Activated T-helper 2 cell treated with anti-CD3 and anti-CD28 coated beads, Interferon-gamma antibody, Interleukin-2, Interleukin-4, amounts not matched to agents 10 μg/mL and 5 μg/mL and 100 μg/mL, durations not matched to agents 14 hours and 24 hours and 36 hours (primary cell): ENCODE measurements at regions not wholly inside any gene's neighbourhood (a gene's known extent, or its start where the extent isn't known, plus 50 kb on each side); places are given as distances from the start of the nearest gene placed in this dataset.
"Not testable (repeated sequence)": the region's sequence is repeated elsewhere in the genome, so short reads cannot be mapped to it uniquely, and the experiment has no call there.

Experiments used
- DNase-seq: peaks from one replicate; pipeline ENCODE4 v3.0.0; 2021; ENCODE audit warnings: low spot score
- H3K27ac Mint-ChIP-seq: one replicate; pipeline ENCODE4 v1.8.0; 2021; ENCODE audit warnings: mixed read lengths
- H3K27me3 Mint-ChIP-seq: one replicate; pipeline ENCODE4 v1.8.0; 2021; ENCODE audit warnings: low read depth, mixed read lengths
- H3K36me3 Mint-ChIP-seq: one replicate; pipeline ENCODE4 v1.8.0; 2021; ENCODE audit warnings: low read depth, mixed read lengths
- H3K4me1 Mint-ChIP-seq: one replicate; pipeline ENCODE4 v1.8.0; 2021; ENCODE audit warnings: low read depth, mixed read lengths
- H3K4me3 Mint-ChIP-seq: one replicate; pipeline ENCODE4 v1.8.0; 2021; ENCODE audit warnings: low read depth, mild to moderate bottlenecking, moderate library complexity, mixed read lengths
- H3K9me3 Mint-ChIP-seq: one replicate; pipeline ENCODE4 v1.8.0; 2021; ENCODE audit warnings: mixed read lengths
- intact Hi-C: fragments of 100-400 bp; cut with micrococcal nuclease; formaldehyde crosslinking; loops from one replicate; pipeline ENCODE4 v1.15.1; 2023

GRCh38 chr5:118522626-118523025, 465.7 kb downstream of the DTWD2 start:
- intact Hi-C loops, result no loop called here
- no peaks in the 10 kb centered on the region for H3K36me3 Mint-ChIP-seq
- no peak for DNase-seq
- no peaks in the 10 kb centered on the region for H3K9me3 Mint-ChIP-seq
- H3K27me3 Mint-ChIP-seq, result no peaks in the 10 kb centered on the region
- no peak overlapping the region for H3K27ac Mint-ChIP-seq
- no peak overlapping the region for H3K4me3 Mint-ChIP-seq
- no peaks in the 10 kb centered on the region for H3K4me1 Mint-ChIP-seq

- intact Hi-C loops, result no loop called here
- DNase-seq, result no peak
- no peaks in the 10 kb centered on the region for H3K36me3 Mint-ChIP-seq
- H3K4me3 Mint-ChIP-seq, result no peak overlapping the region
- no peak overlapping the region for H3K27ac Mint-ChIP-seq
- H3K4me1 Mint-ChIP-seq, result no peaks in the 10 kb centered on the region
- H3K27me3 Mint-ChIP-seq, result no peaks in the 10 kb centered on the region
- no peaks in the 10 kb centered on the region for H3K9me3 Mint-ChIP-seq
Measured at GRCh38 chr5:118520771-118521415, 467.5 kb downstream of the DTWD2 start.

DNA sequence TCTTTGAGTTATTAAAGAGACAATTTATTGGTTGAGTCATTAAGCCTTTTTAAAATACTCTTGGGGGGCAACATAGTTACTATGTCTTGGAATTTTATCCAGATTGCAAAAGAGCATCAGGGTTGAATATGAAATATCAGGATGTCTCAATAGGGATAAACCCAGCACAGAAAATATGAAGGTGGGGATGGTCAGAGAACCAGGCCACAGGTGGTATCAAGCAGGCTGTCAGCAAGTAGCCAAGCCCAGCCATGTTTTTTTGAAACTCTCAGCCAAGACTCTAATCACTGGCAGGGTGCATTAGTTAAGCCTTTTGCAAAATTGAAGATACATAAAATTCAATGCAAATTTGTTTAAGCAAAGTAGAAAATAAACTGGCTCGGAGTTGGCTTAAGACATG, 468.9 kb downstream of the DTWD2 start:
- Mint-ChIP-seq H3K4me3 (no peak overlapping the region), H3K27ac (no peak overlapping the region)
- no peak for DNase-seq

DNA sequence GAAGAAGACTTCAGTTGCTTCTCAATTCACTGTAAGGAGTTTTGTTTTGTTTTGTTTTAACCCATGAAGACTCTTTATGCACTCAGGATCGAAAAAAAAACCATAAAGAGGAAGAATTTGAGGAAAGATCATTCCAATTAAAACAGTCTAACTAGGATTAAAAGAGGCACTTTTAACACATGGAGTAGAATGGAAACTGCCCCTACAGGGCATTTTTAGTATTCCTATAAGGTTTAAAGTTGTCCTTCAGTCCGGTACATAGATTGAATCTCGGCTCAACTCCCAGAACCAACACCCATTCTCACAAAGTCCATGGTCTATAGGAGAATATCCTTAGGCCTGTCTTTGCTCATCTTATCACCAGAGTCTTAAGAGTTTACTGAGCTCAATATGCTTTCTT, 469.6 kb downstream of the DTWD2 start:
- no peaks in the 10 kb centered on the region for H3K4me1 Mint-ChIP-seq
- DNase-seq, result no peak
- no peak overlapping the region for H3K27ac Mint-ChIP-seq
- intact Hi-C loops, result no loop called here
- no peak overlapping the region for H3K4me3 Mint-ChIP-seq
- no peaks in the 10 kb centered on the region for H3K36me3 Mint-ChIP-seq
- H3K27me3 Mint-ChIP-seq, result no peaks in the 10 kb centered on the region
- H3K9me3 Mint-ChIP-seq, result no peaks in the 10 kb centered on the region

More for the DNA sequence above, 468.9 kb downstream of the DTWD2 start:
- Mint-ChIP-seq H3K4me1 (no peaks in the 10 kb centered on the region), H3K27me3 (no peaks in the 10 kb centered on the region), H3K36me3 (no peaks in the 10 kb centered on the region), H3K9me3 (no peaks in the 10 kb centered on the region)
- intact Hi-C loops, result no loop called here

GRCh38 chr5:118511846-118512245, 476.5 kb downstream of the DTWD2 start:
- Mint-ChIP-seq H3K4me1 (no peaks in the 10 kb centered on the region), H3K36me3 (no peaks in the 10 kb centered on the region), H3K4me3 (no peak overlapping the region), H3K27me3 (no peaks in the 10 kb centered on the region), H3K27ac (no peak overlapping the region), H3K9me3 (no peaks in the 10 kb centered on the region)
- DNase-seq, result no peak
- intact Hi-C loops, result no loop called here

DNA sequence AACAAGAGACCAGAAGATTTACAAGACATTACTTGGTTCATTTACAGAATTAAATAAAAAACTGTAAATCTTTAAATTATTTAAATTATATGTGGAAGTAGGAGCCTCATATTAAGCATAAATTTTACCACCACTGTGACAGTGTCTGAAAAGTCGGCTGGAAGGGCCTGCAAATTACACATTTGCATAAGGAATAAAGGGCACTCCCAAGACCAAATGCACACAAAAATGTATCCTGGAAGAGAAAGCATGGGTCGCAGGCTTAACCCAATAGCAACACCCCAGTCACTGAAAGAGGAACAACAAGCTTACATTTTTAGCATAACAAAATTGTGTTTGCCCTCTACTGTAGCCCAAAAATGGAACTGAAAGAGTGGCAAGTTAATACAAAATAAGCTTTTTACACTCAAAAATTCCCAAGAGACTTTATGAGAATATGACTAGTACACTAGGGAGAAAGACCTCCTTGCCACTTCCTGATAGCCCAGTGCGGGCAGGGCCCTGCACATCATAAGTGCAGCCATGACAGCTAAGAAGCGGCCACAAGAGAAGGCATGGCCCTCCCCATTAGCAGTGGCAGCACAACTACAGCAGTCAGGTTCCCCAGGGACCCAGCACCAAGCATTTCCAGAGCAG, 482.0 kb downstream of the DTWD2 start:
- peaks cover 17% of the 10 kb centered on the region for H3K9me3 Mint-ChIP-seq
- H3K27ac Mint-ChIP-seq, result no peak overlapping the region
- H3K4me3 Mint-ChIP-seq, result no peak overlapping the region
- no peaks in the 10 kb centered on the region for H3K4me1 Mint-ChIP-seq
- no peaks in the 10 kb centered on the region for H3K27me3 Mint-ChIP-seq
- H3K36me3 Mint-ChIP-seq, result no peaks in the 10 kb centered on the region
- intact Hi-C loops, result no loop called here
- DNase-seq, result no peak

DNA sequence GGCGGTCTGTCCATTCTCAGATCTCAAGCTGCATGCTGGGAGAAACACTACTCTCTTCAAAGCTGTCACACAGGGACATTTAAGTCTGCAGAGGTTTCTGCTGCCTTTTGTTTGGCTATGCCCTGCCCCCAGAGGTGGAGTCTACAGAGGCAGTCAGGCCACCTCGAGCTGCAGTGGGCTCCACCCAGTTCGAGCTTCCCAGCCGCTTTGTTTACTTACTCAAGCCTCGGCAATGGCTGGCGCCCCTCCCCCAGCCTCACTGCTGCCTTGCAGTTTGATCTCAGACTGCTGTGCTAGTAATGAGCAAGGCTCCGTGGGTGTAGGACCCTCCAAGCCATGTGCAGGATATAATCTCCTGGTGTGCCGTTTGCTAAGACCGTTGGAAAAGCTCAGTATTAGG, 486.1 kb downstream of the DTWD2 start:
- DNase-seq, H3K4me1 Mint-ChIP-seq, H3K27ac Mint-ChIP-seq, H3K36me3 Mint-ChIP-seq, H3K27me3 Mint-ChIP-seq, intact Hi-C loops, H3K4me3 Mint-ChIP-seq: not testable (repeated sequence)
- peaks cover 17% of the 10 kb centered on the region for H3K9me3 Mint-ChIP-seq

DNA sequence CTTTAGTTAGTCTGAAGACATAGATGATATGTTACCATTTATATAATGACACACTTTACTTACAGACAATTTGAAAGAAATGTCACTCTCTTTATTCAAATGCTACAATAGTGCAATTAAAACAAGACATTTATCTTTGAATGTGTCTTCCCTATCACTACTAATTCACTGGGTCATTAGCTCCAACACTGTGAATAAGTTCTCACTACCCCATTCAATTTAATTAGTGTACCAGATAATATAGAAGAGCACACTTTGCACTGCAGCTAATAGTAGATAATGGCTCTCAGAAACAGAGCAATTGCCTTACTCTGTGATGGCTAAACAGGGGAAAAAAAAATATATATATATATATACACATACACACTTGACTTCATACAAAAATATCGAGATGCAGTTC, 497.0 kb downstream of the DTWD2 start:
- Mint-ChIP-seq H3K4me3 (no peak overlapping the region), H3K27ac (no peak overlapping the region), H3K27me3 (no peaks in the 10 kb centered on the region), H3K36me3 (no peaks in the 10 kb centered on the region), H3K9me3 (no peaks in the 10 kb centered on the region), H3K4me1 (no peaks in the 10 kb centered on the region)
- DNase-seq, result no peak
- intact Hi-C loops, result no loop called here

GRCh38 chr5:118486647-118487225, 501.6 kb downstream of the DTWD2 start:
- intact Hi-C loops, result no loop called here
- Mint-ChIP-seq H3K4me1 (no peaks in the 10 kb centered on the region), H3K27me3 (no peaks in the 10 kb centered on the region), H3K4me3 (no peak overlapping the region), H3K9me3 (no peaks in the 10 kb centered on the region), H3K27ac (no peak overlapping the region), H3K36me3 (no peaks in the 10 kb centered on the region)
- no peak for DNase-seq

DNA sequence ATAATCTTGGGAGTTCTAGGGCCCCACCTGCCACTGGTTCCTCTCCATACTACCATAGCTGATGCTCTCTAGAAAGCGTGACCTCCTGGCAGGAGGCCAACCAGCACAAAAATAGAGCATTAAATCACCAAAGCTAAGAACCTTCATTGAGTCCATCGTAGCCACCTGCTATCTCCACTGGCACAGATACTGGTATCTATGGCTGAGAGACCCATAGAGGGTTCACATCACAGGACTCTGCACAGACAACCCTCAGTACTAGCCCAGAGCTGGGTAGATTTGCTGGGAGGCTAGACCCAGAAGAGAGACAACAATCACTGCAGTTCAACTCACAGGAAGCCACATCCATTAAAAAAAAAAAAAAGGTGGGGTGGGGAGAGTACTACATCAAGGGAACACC, 509.1 kb downstream of the DTWD2 start:
- Mint-ChIP-seq H3K4me3 (no peak overlapping the region), H3K27ac (no peak overlapping the region), H3K27me3 (no peaks in the 10 kb centered on the region), H3K36me3 (no peaks in the 10 kb centered on the region), H3K9me3 (peaks cover 4% of the 10 kb centered on the region), H3K4me1 (no peaks in the 10 kb centered on the region)
- intact Hi-C loops, result no loop called here
- DNase-seq, result no peak

DNA sequence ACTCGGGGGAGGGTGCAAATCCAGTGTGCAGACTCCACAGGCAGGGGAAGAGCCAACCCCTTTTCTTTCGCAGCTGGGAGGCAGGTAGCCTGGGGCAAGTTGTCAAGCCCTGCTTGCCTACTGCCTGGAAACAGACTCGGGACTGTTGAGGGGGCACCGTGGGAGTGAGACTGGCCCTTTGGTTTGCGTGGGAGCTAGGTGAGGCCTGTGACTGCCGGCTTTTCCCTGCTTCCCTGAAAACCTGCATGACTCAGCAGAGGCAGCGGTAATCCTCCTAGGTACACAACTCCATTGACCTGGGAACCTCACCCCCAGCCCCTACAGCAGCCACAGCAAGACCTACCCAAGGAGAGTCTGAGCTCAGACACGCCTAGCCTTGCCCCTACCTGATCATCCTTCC, 509.5 kb downstream of the DTWD2 start:
- no peak for DNase-seq
- intact Hi-C loops, result no loop called here
- Mint-ChIP-seq H3K4me3 (no peak overlapping the region), H3K36me3 (no peaks in the 10 kb centered on the region), H3K4me1 (no peaks in the 10 kb centered on the region), H3K27me3 (no peaks in the 10 kb centered on the region), H3K9me3 (peaks cover 4% of the 10 kb centered on the region), H3K27ac (no peak overlapping the region)

DNA sequence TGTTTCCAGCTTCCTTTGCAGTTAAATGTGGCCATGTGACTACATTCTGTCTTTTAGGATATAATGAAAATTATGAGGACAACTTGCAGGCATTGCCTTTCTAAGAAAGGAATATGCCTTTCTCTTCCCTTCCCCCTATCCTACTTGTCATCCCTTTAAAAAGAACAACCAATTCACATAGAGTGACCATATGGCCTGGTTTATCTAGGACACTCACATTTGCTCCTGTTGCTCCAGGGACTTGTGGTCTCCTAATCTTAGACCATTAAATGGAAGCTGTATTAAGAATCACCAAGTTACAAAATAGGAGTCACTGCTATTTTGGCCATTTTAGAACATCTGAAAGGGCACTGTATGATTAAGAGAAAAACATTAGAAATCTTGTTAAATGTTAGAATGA, 520.3 kb downstream of the DTWD2 start:
- no peak for DNase-seq
- intact Hi-C loops, result no loop called here
- Mint-ChIP-seq H3K27me3 (no peaks in the 10 kb centered on the region), H3K9me3 (no peaks in the 10 kb centered on the region), H3K4me1 (no peaks in the 10 kb centered on the region), H3K27ac (no peak overlapping the region), H3K36me3 (no peaks in the 10 kb centered on the region), H3K4me3 (no peak overlapping the region)

GRCh38 chr5:118467103-118467502, 521.2 kb downstream of the DTWD2 start:
- Mint-ChIP-seq H3K9me3 (no peaks in the 10 kb centered on the region), H3K27ac (no peak overlapping the region), H3K4me1 (no peaks in the 10 kb centered on the region), H3K4me3 (no peak overlapping the region), H3K36me3 (no peaks in the 10 kb centered on the region), H3K27me3 (no peaks in the 10 kb centered on the region)
- DNase-seq, result no peak
- intact Hi-C loops, result no loop called here
